ENCODE measurements at regions not wholly inside any gene's neighbourhood (a gene's known extent, or its start where the extent isn't known, plus 50 kb on each side); places are given as distances from the start of the nearest gene placed in this dataset.

- no peaks in the 10 kb centered on the region for H3K27me3 ChIP-seq
- 88% methylated on average over 3 of the region's 3 CpGs for WGBS
- no peak overlapping the region for H3K27ac ChIP-seq (replicated peaks in 1 of 4)
- no peaks in the 10 kb centered on the region for H3K9me3 ChIP-seq
- intact Hi-C loops (cut with DNase I) = no loop called here
- TF ChIP-seq CTCF (IDR thresholded peaks at IDR 0.05) (no peak), POLR2A (IDR thresholded peaks at IDR 0.05; ENCODE audit: low read depth) (no peak)
- no peak overlapping the region for H3K4me3 ChIP-seq
- DNase-seq (ENCODE audit: extremely low spot score) = no peak
- H3K4me1 ChIP-seq = no peaks in the 10 kb centered on the region
- no peaks in the 10 kb centered on the region for H3K36me3 ChIP-seq
Measured at GRCh38 chr10:106495931-106496330, 668.6 kb downstream of the SORCS1 start.

GRCh38 chr10:106493751-106494150 is 670.8 kb downstream of the SORCS1 start:
- intact Hi-C loops (cut with DNase I) = no loop called here

GRCh38 chr10:106493226-106493625 is 671.3 kb downstream of the SORCS1 start:
- Histone ChIP-seq H3K4me3 (no peak overlapping the region), H3K27me3 (no peaks in the 10 kb centered on the region), H3K36me3 (no peaks in the 10 kb centered on the region), H3K9me3 (no peaks in the 10 kb centered on the region), H3K27ac (replicated peaks in 1 of 4) (no peak overlapping the region), H3K4me1 (no peaks in the 10 kb centered on the region)
- TF ChIP-seq POLR2A (IDR thresholded peaks at IDR 0.05; ENCODE audit: low read depth) = no peak
- TF ChIP-seq POLR2AphosphoS5 (IDR thresholded peaks at IDR 0.05) = no peak
- no peak for TF ChIP-seq CTCF (IDR thresholded peaks at IDR 0.05)
- no peak for TF ChIP-seq EP300 (IDR thresholded peaks at IDR 0.05)
- DNase-seq (ENCODE audit: extremely low spot score) = no peak
- WGBS = 83% methylated on average over 3 of the region's 3 CpGs
- intact Hi-C loops (cut with DNase I) = no loop called here

More at GRCh38 chr10:106493751-106494150, 670.8 kb downstream of the SORCS1 start:
- H3K36me3 ChIP-seq = no peaks in the 10 kb centered on the region
- H3K27ac ChIP-seq (replicated peaks in 1 of 4) = no peak overlapping the region
- H3K9me3 ChIP-seq = no peaks in the 10 kb centered on the region
- H3K4me3 ChIP-seq = no peak overlapping the region
- no peak for TF ChIP-seq CTCF (IDR thresholded peaks at IDR 0.05)
- no peak for TF ChIP-seq POLR2AphosphoS5 (IDR thresholded peaks at IDR 0.05)
- no peak for TF ChIP-seq POLR2A (IDR thresholded peaks at IDR 0.05; ENCODE audit: low read depth)
- no peak for TF ChIP-seq EP300 (IDR thresholded peaks at IDR 0.05)
- H3K4me1 ChIP-seq = no peaks in the 10 kb centered on the region
- 83% methylated on average over 1 of the region's 1 CpG for WGBS
- no peaks in the 10 kb centered on the region for H3K27me3 ChIP-seq
- DNase-seq (ENCODE audit: extremely low spot score) = no peak

GRCh38 chr10:106487726-106488125 is 676.8 kb downstream of the SORCS1 start:
- H3K27ac ChIP-seq (replicated peaks in 1 of 4) = no peak overlapping the region
- no peaks in the 10 kb centered on the region for H3K4me1 ChIP-seq
- H3K9me3 ChIP-seq = no peaks in the 10 kb centered on the region
- no peaks in the 10 kb centered on the region for H3K27me3 ChIP-seq
- no peak for DNase-seq (ENCODE audit: extremely low spot score)
- TF ChIP-seq CTCF (IDR thresholded peaks at IDR 0.05) (no peak), POLR2A (IDR thresholded peaks at IDR 0.05; ENCODE audit: low read depth) (no peak), POLR2AphosphoS5 (IDR thresholded peaks at IDR 0.05) (no peak)
- intact Hi-C loops (cut with DNase I) = no loop called here
- H3K4me3 ChIP-seq = no peak overlapping the region
- WGBS = 67% methylated on average over 1 of the region's 1 CpG
- no peaks in the 10 kb centered on the region for H3K36me3 ChIP-seq

- intact Hi-C loops (cut with DNase I) = no loop called here
- Histone ChIP-seq H3K9me3 (no peaks in the 10 kb centered on the region), H3K36me3 (no peaks in the 10 kb centered on the region), H3K27me3 (no peaks in the 10 kb centered on the region), H3K4me1 (no peaks in the 10 kb centered on the region), H3K27ac (replicated peaks in 1 of 4) (no peak overlapping the region), H3K4me3 (no peak overlapping the region)
- DNase-seq (ENCODE audit: extremely low spot score) = no peak
- WGBS = 40% methylated on average over 4 of the region's 4 CpGs
- TF ChIP-seq POLR2AphosphoS5 (IDR thresholded peaks at IDR 0.05) = no peak
- TF ChIP-seq POLR2A (IDR thresholded peaks at IDR 0.05; ENCODE audit: low read depth) = no peak
- no peak for TF ChIP-seq EP300 (IDR thresholded peaks at IDR 0.05)
- TF ChIP-seq CTCF (IDR thresholded peaks at IDR 0.05) = no peak
Measured at GRCh38 chr10:106481598-106482275, 682.8 kb downstream of the SORCS1 start.

Data from esophagus muscularis mucosa (tissue), 4 donors.